GM23248 (cell line): ENCODE measurements at regions not wholly inside any gene's neighbourhood (a gene's known extent, or its start where the extent isn't known, plus 50 kb on each side); places are given as distances from the start of the nearest gene placed in this dataset.

Source experiments
- EZH2 ChIP-seq: fragments of 200-600 bp; sonication (generic); IDR thresholded peaks from 2 replicates; pipeline ENCODE4 v1.6.1; 2018; ENCODE audit warnings: antibody characterized with exemption, mild to moderate bottlenecking; ENCODE audit not compliant: insufficient read depth, poor library complexity, severe bottlenecking
- EZH2phosphoT487 ChIP-seq: fragments of 200-600 bp; sonication (generic); IDR thresholded peaks from 2 replicates; pipeline ENCODE4 v1.6.1; 2018; ENCODE audit warnings: antibody characterized with exemption, moderate library complexity, mild to moderate bottlenecking, low read depth; ENCODE audit not compliant: insufficient read depth

GRCh38 chr4:11013094-11013664 is 328.6 kb upstream of the CLNK start:
- no peak for TF ChIP-seq EZH2
- no peak for TF ChIP-seq EZH2phosphoT487
